Endothelial cell of umbilical vein (primary cell): ENCODE measurements at regions not wholly inside any gene's neighbourhood (a gene's known extent, or its start where the extent isn't known, plus 50 kb on each side); places are given as distances from the start of the nearest gene placed in this dataset.
"Not testable (repeated sequence)": the region's sequence is repeated elsewhere in the genome, so short reads cannot be mapped to it uniquely, and the experiment has no call there.

Experiments used
- BruUV-seq: library from RNA; stranded (reverse); fragments of 400-500 nt; replicated peaks from 2 replicates; lab custom pipeline; 2021; lab: Mats Ljungman, UMichigan
- CTCF ChIA-PET: fragments of 300-600, 350-600 bp; sonication (Branson Sonifier 250); formaldehyde crosslinking; loops from one replicate; lab custom pipeline; 2021; ENCODE audit warnings: antibody characterized with exemption, inconsistent platforms; lab: Charles Lee
- POLR2A ChIA-PET: fragments of 300-600, 350-600 bp; sonication (Branson Sonifier 250); formaldehyde crosslinking; loops from one replicate; lab custom pipeline; 2021; ENCODE audit warnings: antibody characterized with exemption, inconsistent platforms; lab: Charles Lee
- DNase-seq: peaks from one replicate; pipeline ENCODE4 v3.0.0-alpha.2; 2011; ENCODE audit warnings: low read depth, low spot score
- FAIRE-seq: peaks from 2 replicates; lab custom pipeline; 2011; peaks lifted over from hg19 to GRCh38; lab: Jason Lieb, UNC
- H2AFZ ChIP-seq: 2 replicates; pipeline ENCODE4 v1.6.0; 2012; ENCODE audit warnings: low read depth, low read length, control low read depth, inconsistent platforms
- H3K27ac ChIP-seq: 2 replicates; pipeline ENCODE4 v1.5.1; 2011; ENCODE audit warnings: low read depth, mild to moderate bottlenecking, control low read depth, low read length, moderate library complexity; ENCODE audit not compliant: insufficient read depth
- H3K27me3 ChIP-seq, 2 experiments: 2 replicates each; pipeline versions ENCODE4 v1.6.0 to v1.6.1; 2011; ENCODE audit warnings: low read length in 2 of 2, mixed read lengths in 1 of 2; ENCODE audit not compliant: control insufficient read depth in 2 of 2, insufficient read depth in 2 of 2
- H3K36me3 ChIP-seq, 2 experiments: 2 replicates in 1 of 2; 3 replicates in 1 of 2; pipeline ENCODE4 v1.5.1; 2011; ENCODE audit warnings: low read length in 2 of 2, mild to moderate bottlenecking in 1 of 2, moderate library complexity in 1 of 2; ENCODE audit not compliant: control insufficient read depth in 2 of 2, insufficient read depth in 2 of 2; ENCODE audit errors: extremely low read depth in 1 of 2
- H3K4me1 ChIP-seq: 3 replicates; pipeline ENCODE4 v1.5.1; 2011; ENCODE audit warnings: mild to moderate bottlenecking, low read length; ENCODE audit not compliant: control insufficient read depth, insufficient read depth; ENCODE audit errors: extremely low read depth
- H3K4me2 ChIP-seq: 2 replicates; pipeline ENCODE4 v1.6.1; 2011; ENCODE audit warnings: low read length, control low read depth, mixed read lengths; ENCODE audit not compliant: insufficient read depth
- H3K4me3 ChIP-seq, 3 experiments: fragments of 200-600 bp in 1 of 3; sonication (generic), shearing (Covaris generic) in 1 of 3; replicated peaks in 1 of 3; 2 replicates each; pipeline ENCODE4 v1.5.1; 2011 to 2016; ENCODE audit warnings: control low read depth in 3 of 3, low read length in 3 of 3, mild to moderate bottlenecking in 2 of 3, inconsistent platforms in 1 of 3, low read depth in 1 of 3, moderate library complexity in 1 of 3; ENCODE audit not compliant: insufficient read depth in 1 of 3
- H3K79me2 ChIP-seq: 2 replicates; pipeline ENCODE4 v1.6.0; 2012; ENCODE audit warnings: low read length, inconsistent platforms; ENCODE audit not compliant: control insufficient read depth, insufficient read depth
- H3K9ac ChIP-seq: replicated peaks from 2 replicates; pipeline ENCODE3; 2011; ENCODE audit warnings: low read length, control low read depth; ENCODE audit not compliant: insufficient read depth; ENCODE audit errors: extremely low read depth
- H3K9me1 ChIP-seq: replicated peaks from 3 replicates; pipeline ENCODE4 v1.6.0; 2011; ENCODE audit warnings: mild to moderate bottlenecking, low read length; ENCODE audit not compliant: control insufficient read depth, insufficient read depth; ENCODE audit errors: extremely low read depth
- H3K9me3 ChIP-seq: replicated peaks from 2 replicates; pipeline ENCODE4 v1.5.1; 2012; ENCODE audit warnings: low read length, inconsistent platforms; ENCODE audit not compliant: control insufficient read depth, insufficient read depth
- H4K20me1 ChIP-seq: replicated peaks from 2 replicates; pipeline ENCODE3; 2011; ENCODE audit warnings: mild to moderate bottlenecking, low read length; ENCODE audit not compliant: control insufficient read depth, insufficient read depth; ENCODE audit errors: extremely low read depth
- CTCF ChIP-seq, 2 donors: IDR thresholded peaks; 1 replicate in 1 of 2; 2 replicates in 1 of 2; pipeline ENCODE4 v1.5.1; 2011; ENCODE audit warnings: low read length in 2 of 2, mild to moderate bottlenecking in 2 of 2, moderate library complexity in 2 of 2, control low read depth in 1 of 2, inconsistent platforms in 1 of 2, low read depth in 1 of 2; ENCODE audit not compliant: insufficient read depth in 1 of 2; ENCODE audit errors: extremely low read depth in 1 of 2
- EZH2 ChIP-seq: IDR thresholded peaks from 2 replicates; pipeline ENCODE4 v1.6.1; 2012; ENCODE audit warnings: borderline replicate concordance, low read depth, mild to moderate bottlenecking, moderate library complexity, low read length, inconsistent platforms; ENCODE audit not compliant: severe bottlenecking
- FOS ChIP-seq: IDR thresholded peaks from 2 replicates; pipeline ENCODE4 v1.6.1; 2011; ENCODE audit warnings: mild to moderate bottlenecking, low read length, moderate library complexity, borderline replicate concordance; ENCODE audit not compliant: insufficient read depth
- GATA2 ChIP-seq: IDR thresholded peaks from 2 replicates; pipeline ENCODE4 v1.7.0; 2011; ENCODE audit warnings: low read depth, mild to moderate bottlenecking, moderate library complexity, mixed read lengths, low read length; ENCODE audit not compliant: insufficient read length, insufficient read depth
- JUN ChIP-seq: IDR thresholded peaks from 2 replicates; pipeline ENCODE4 v1.6.1; 2011; ENCODE audit warnings: borderline replicate concordance, low read depth; ENCODE audit not compliant: insufficient read length, insufficient read depth
- MAX ChIP-seq: IDR thresholded peaks from 2 replicates; pipeline ENCODE4 v1.6.1; 2011; ENCODE audit not compliant: insufficient read depth, insufficient read length
- MYC ChIP-seq: IDR thresholded peaks from one replicate; pipeline ENCODE4 v1.6.1; 2011; ENCODE audit warnings: mild to moderate bottlenecking, low read depth, low read length
- POLR2A ChIP-seq: IDR thresholded peaks from 2 replicates; pipeline ENCODE4 v1.6.1; 2012; ENCODE audit warnings: low read depth, mild to moderate bottlenecking, control low read depth, low read length
- POLR2AphosphoS5 ChIP-seq: IDR thresholded peaks from 2 replicates; pipeline ENCODE4 v1.6.1; 2012; ENCODE audit warnings: low read depth, mild to moderate bottlenecking, control low read depth, low read length, moderate library complexity; ENCODE audit not compliant: insufficient read depth
- dilution Hi-C: fragments of 300-500 bp; cut with MboI; formaldehyde crosslinking; loops from one replicate; pipeline ENCODE4 v1.15.0; 2019; ENCODE audit warnings: low sequenced_read_pairs; ENCODE audit not compliant: extremely low pct_ligation_motif_present
- intact Hi-C: fragments of 100-400 bp; cut with micrococcal nuclease; formaldehyde crosslinking; loops from one replicate; pipeline ENCODE4 v1.10.0; 2022

- intact Hi-C loops (no loop called here), dilution Hi-C loops (no loop called here)
- FAIRE-seq (no peak), DNase-seq (no peak)
- no peaks in the 10 kb centered on the region for H3K9me1 ChIP-seq
- no peaks in the 10 kb centered on the region for H3K36me3 ChIP-seq
- H4K20me1 ChIP-seq = no peaks in the 10 kb centered on the region
- H3K27ac ChIP-seq = no peak overlapping the region
- no peaks in the 10 kb centered on the region for H3K4me1 ChIP-seq
- H3K9me3 ChIP-seq = peaks cover 6% of the 10 kb centered on the region
- TF ChIP-seq MAX (no peak), JUN (no peak), POLR2AphosphoS5 (no peak), FOS (no peak), MYC (no peak), EZH2 (no peak), CTCF (IDR thresholded peaks at IDR 0.05; ENCODE audit: extremely low read depth in 1 of 2, insufficient read depth in 1 of 2, low read depth in 1 of 2, low read length in 2 of 2) (no peak), GATA2 (no peak), POLR2A (no peak)
- H3K9ac ChIP-seq = no peak overlapping the region
- no peak overlapping the region for H3K4me3 ChIP-seq
- no TSS peak for BruUV-seq
- ChIA-PET POLR2A (no interaction called here), CTCF (no interaction called here)
- H2AFZ ChIP-seq = no peak overlapping the region
- no peaks in the 10 kb centered on the region for H3K27me3 ChIP-seq
- no peaks in the 10 kb centered on the region for H3K79me2 ChIP-seq
- H3K4me2 ChIP-seq = no peak overlapping the region
Measured at GRCh38 chr16:17914168-17914567, 422.4 kb downstream of the NPIPA8 start.

GRCh38 chr16:17911578-17911977, 425.0 kb downstream of the NPIPA8 start:
- H3K4me1 ChIP-seq, H3K27ac ChIP-seq, FAIRE-seq, H3K4me3 ChIP-seq, intact Hi-C loops, H4K20me1 ChIP-seq, H3K9me3 ChIP-seq, H3K4me2 ChIP-seq, H2AFZ ChIP-seq, CTCF ChIA-PET, POLR2A ChIA-PET, BruUV-seq, dilution Hi-C loops, H3K36me3 ChIP-seq, H3K9ac ChIP-seq, DNase-seq, H3K9me1 ChIP-seq, H3K79me2 ChIP-seq, H3K27me3 ChIP-seq: not testable (repeated sequence)

- CTCF ChIA-PET, intact Hi-C loops, H3K9me3 ChIP-seq, FAIRE-seq, H4K20me1 ChIP-seq, BruUV-seq, H3K27ac ChIP-seq, H3K36me3 ChIP-seq, DNase-seq, H2AFZ ChIP-seq, H3K9me1 ChIP-seq, H3K9ac ChIP-seq, POLR2A ChIA-PET, H3K27me3 ChIP-seq, H3K79me2 ChIP-seq, H3K4me2 ChIP-seq, H3K4me3 ChIP-seq, H3K4me1 ChIP-seq, dilution Hi-C loops: not testable (repeated sequence)
Measured at GRCh38 chr16:17906626-17907025, 429.9 kb downstream of the NPIPA8 start.
